ENCODE measurements at regions not wholly inside any gene's neighbourhood (a gene's known extent, or its start where the extent isn't known, plus 50 kb on each side); places are given as distances from the start of the nearest gene placed in this dataset.

GRCh38 chr4:30842142-30842541 is 122.0 kb downstream of the PCDH7 start:
- H4K20me1 ChIP-seq (ENCODE audit: insufficient read depth, low read length) = no peaks in the 10 kb centered on the region
- Mint-ChIP-seq H3K27me3 (ENCODE audit: low read depth in 3 of 3) (peaks cover 0 to 2% (median 0%) of the 10 kb centered on the region in 3 donors), H3K9me3 (peaks cover 0 to 2% (median 0%) of the 10 kb centered on the region in 7 donors), H3K4me3 (no peak overlapping the region), H3K4me1 (no peaks in the 10 kb centered on the region), H3K36me3 (no peaks in the 10 kb centered on the region), H3K27ac (no peak overlapping the region)
- no peak overlapping the region for H3K9ac ChIP-seq (ENCODE audit: insufficient read depth, low read length, poor library complexity, severe bottlenecking)
- no peaks in the 10 kb centered on the region for H3K4me1 ChIP-seq (ENCODE audit: control insufficient read depth in 1 of 2, insufficient read depth in 2 of 2, low read length in 2 of 2)
- no peak for TF ChIP-seq CTCF (IDR thresholded peaks at IDR 0.05)
- H2AFZ ChIP-seq (ENCODE audit: insufficient read depth, low read depth, low read length, poor library complexity, severe bottlenecking) = no peak overlapping the region
- no peaks in the 10 kb centered on the region for H3K27me3 ChIP-seq (ENCODE audit: control insufficient read depth in 2 of 2, insufficient read depth in 2 of 2, low read length in 2 of 2)
- DNase-seq = no peak
- no CpG with 5 or more reads among the region's 1 CpG for WGBS (ENCODE audit: insufficient coverage)
- H3K36me3 ChIP-seq (replicated peaks in 1 of 2; ENCODE audit: control insufficient read depth in 1 of 2, insufficient read depth in 2 of 2, low read length in 2 of 2) = no peaks in the 10 kb centered on the region
- no peak overlapping the region for H3K27ac ChIP-seq (ENCODE audit: low read depth in 1 of 2, low read length in 2 of 2)
- no peak overlapping the region for H3K4me3 ChIP-seq (replicated peaks in 1 of 3; ENCODE audit: low read depth in 2 of 3, low read length in 3 of 3)
- H3K79me2 ChIP-seq (ENCODE audit: insufficient read depth, low read length) = no peaks in the 10 kb centered on the region
- no peak overlapping the region for H3K4me2 ChIP-seq (replicated peaks; ENCODE audit: extremely low read depth, low read length, poor library complexity, severe bottlenecking)
- intact Hi-C loops (cut with micrococcal nuclease) = no loop called here
- no peaks in the 10 kb centered on the region for H3K9me3 ChIP-seq (replicated peaks in 1 of 2; ENCODE audit: control insufficient read depth in 1 of 2, insufficient read depth in 1 of 2, low read length in 2 of 2)

GRCh38 chr4:30842689-30843088 is 122.5 kb downstream of the PCDH7 start:
- Histone ChIP-seq H3K27ac (ENCODE audit: low read depth in 1 of 2, low read length in 2 of 2) (no peak overlapping the region), H3K27me3 (ENCODE audit: control insufficient read depth in 2 of 2, insufficient read depth in 2 of 2, low read length in 2 of 2) (no peaks in the 10 kb centered on the region), H3K9me3 (replicated peaks in 1 of 2; ENCODE audit: control insufficient read depth in 1 of 2, insufficient read depth in 1 of 2, low read length in 2 of 2) (no peaks in the 10 kb centered on the region), H3K4me2 (replicated peaks; ENCODE audit: extremely low read depth, low read length, poor library complexity, severe bottlenecking) (no peak overlapping the region), H3K79me2 (ENCODE audit: insufficient read depth, low read length) (no peaks in the 10 kb centered on the region), H4K20me1 (ENCODE audit: insufficient read depth, low read length) (no peaks in the 10 kb centered on the region), H3K4me3 (replicated peaks in 1 of 3; ENCODE audit: low read depth in 2 of 3, low read length in 3 of 3) (no peak overlapping the region), H3K9ac (ENCODE audit: insufficient read depth, low read length, poor library complexity, severe bottlenecking) (no peak overlapping the region), H3K36me3 (replicated peaks in 1 of 2; ENCODE audit: control insufficient read depth in 1 of 2, insufficient read depth in 2 of 2, low read length in 2 of 2) (no peaks in the 10 kb centered on the region), H3K4me1 (ENCODE audit: control insufficient read depth in 1 of 2, insufficient read depth in 2 of 2, low read length in 2 of 2) (no peaks in the 10 kb centered on the region), H2AFZ (ENCODE audit: insufficient read depth, low read depth, low read length, poor library complexity, severe bottlenecking) (no peak overlapping the region)
- Mint-ChIP-seq H3K9me3 (peaks cover 0 to 2% (median 0%) of the 10 kb centered on the region in 7 donors), H3K27ac (no peak overlapping the region), H3K4me1 (no peaks in the 10 kb centered on the region), H3K27me3 (ENCODE audit: low read depth in 3 of 3) (no peaks in the 10 kb centered on the region), H3K36me3 (no peaks in the 10 kb centered on the region), H3K4me3 (no peak overlapping the region)
- TF ChIP-seq CTCF (IDR thresholded peaks at IDR 0.05) = no peak
- WGBS (ENCODE audit: insufficient coverage) = 100% methylated on average over 1 of the region's 6 CpGs
- intact Hi-C loops (cut with micrococcal nuclease) = no loop called here
- DNase-seq = no peak
